HCT116 (cell line): ENCODE measurements at regions not wholly inside any gene's neighbourhood (a gene's known extent, or its start where the extent isn't known, plus 50 kb on each side); places are given as distances from the start of the nearest gene placed in this dataset.

Experiments
- ATAC-seq: fragments of 200-7000 bp; cut with Tn5 transposase; 2 replicates; pipeline ENCODE4 v1.9.1; 2020; ENCODE audit warnings: mild to moderate bottlenecking, moderate library complexity
- BruUV-seq: library from RNA; stranded (reverse); fragments of 400-500 nt; replicated peaks from 2 replicates; lab custom pipeline; 2021; lab: Mats Ljungman, UMichigan
- CTCF ChIA-PET: fragments of 300-600 bp; sonication (Branson Sonifier 250); formaldehyde crosslinking; loops from one replicate; lab custom pipeline; 2021; ENCODE audit warnings: antibody characterized with exemption; lab: Charles Lee
- POLR2A ChIA-PET: fragments of 300-600, 350-600 bp; sonication (Branson Sonifier 250); formaldehyde crosslinking; loops from one replicate; lab custom pipeline; 2021; ENCODE audit warnings: antibody characterized with exemption; lab: Charles Lee
- RAD21 ChIA-PET, 2 experiments: fragments of 300-600 bp; sonication (Branson Sonifier 250); formaldehyde crosslinking; loops; one replicate each; lab custom pipeline; 2023; ENCODE audit warnings: low total read pairs in 2 of 2; ENCODE audit not compliant: uncharacterized antibody in 2 of 2, unreplicated experiment in 2 of 2, low non-redundant PET in 1 of 2; lab: Charles Lee
- DNase-seq: peaks from one replicate; pipeline ENCODE4 v3.0.0-alpha.2; 2010; ENCODE audit warnings: low read depth, low spot score
- H2AFZ ChIP-seq: fragments of 200-600 bp; shearing (Covaris generic), sonication (generic); 2 replicates; pipeline ENCODE4 v1.6.1; 2017; ENCODE audit warnings: low read depth, mixed run types, mixed read lengths, antibody characterized with exemption, low read length; ENCODE audit not compliant: poor library complexity, severe bottlenecking
- H3K27ac ChIP-seq: 2 replicates; pipeline ENCODE4 v1.5.1; 2012; ENCODE audit warnings: low read depth, low read length
- H3K27me3 ChIP-seq: fragments of 200-600 bp; sonication (generic); 2 replicates; pipeline ENCODE4 v1.6.1; 2016; ENCODE audit warnings: mixed run types, low read length, mixed read lengths; ENCODE audit not compliant: insufficient read depth
- H3K36me3 ChIP-seq, 2 experiments: fragments of 200-500 bp in 1 of 2; fragments of 200-600 bp in 1 of 2; sonication (Bioruptor generic) in 1 of 2; sonication (generic) in 1 of 2; 2 replicates each; pipeline versions ENCODE4 v1.5.1 to v1.6.1; 2014 to 2016; ENCODE audit warnings: low read length in 2 of 2, inconsistent platforms in 1 of 2, mixed read lengths in 1 of 2, mixed run types in 1 of 2; ENCODE audit not compliant: insufficient read depth in 2 of 2, control insufficient read depth in 1 of 2
- H3K4me1 ChIP-seq, 2 experiments: fragments of 200-600 bp in 1 of 2; sonication (generic) in 1 of 2; 2 replicates each; pipeline versions ENCODE4 v1.5.1 to v1.6.1; 2012 to 2017; ENCODE audit warnings: low read length in 2 of 2, inconsistent platforms in 1 of 2, mild to moderate bottlenecking in 1 of 2, mixed read lengths in 1 of 2, mixed run types in 1 of 2, moderate library complexity in 1 of 2; ENCODE audit not compliant: insufficient read depth in 2 of 2, control insufficient read depth in 1 of 2
- H3K4me2 ChIP-seq: fragments of 200-600 bp; sonication (generic); 2 replicates; pipeline ENCODE4 v1.6.1; 2017; ENCODE audit warnings: mixed run types, low read length, mixed read lengths
- H3K4me3 ChIP-seq, 2 experiments: fragments of 200-600 bp in 1 of 2; sonication (generic) in 1 of 2; replicated peaks in 1 of 2; 2 replicates each; pipeline ENCODE4 v1.5.1; 2011 to 2016; ENCODE audit warnings: low read length in 2 of 2, control low read depth in 1 of 2, low read depth in 1 of 2, mild to moderate bottlenecking in 1 of 2, mixed read lengths in 1 of 2, mixed run types in 1 of 2
- H3K79me2 ChIP-seq: fragments of 200-600 bp; sonication (generic); 2 replicates; pipeline ENCODE4 v1.6.1; 2017; ENCODE audit warnings: mild to moderate bottlenecking, mixed run types, low read length, moderate library complexity, mixed read lengths; ENCODE audit not compliant: insufficient read depth
- H3K9ac ChIP-seq: fragments of 200-600 bp; sonication (generic); 2 replicates; pipeline ENCODE4 v1.6.1; 2016; ENCODE audit warnings: low read length, mixed read lengths
- H3K9me2 ChIP-seq: fragments of 200-600 bp; sonication (generic), shearing (Covaris generic); 2 replicates; pipeline ENCODE4 v1.6.1; 2017; ENCODE audit warnings: mixed run types, mild to moderate bottlenecking, moderate library complexity; ENCODE audit not compliant: insufficient read depth
- H3K9me3 ChIP-seq, 2 experiments: fragments of 200-500 bp in 1 of 2; fragments of 200-600 bp in 1 of 2; sonication (Bioruptor generic) in 1 of 2; sonication (generic) in 1 of 2; 2 replicates each; pipeline ENCODE4 v1.6.1; 2014 to 2017; ENCODE audit warnings: low read length in 2 of 2, mixed read lengths in 2 of 2, inconsistent platforms in 1 of 2, low read depth in 1 of 2, mild to moderate bottlenecking in 1 of 2, mixed run types in 1 of 2, moderate library complexity in 1 of 2; ENCODE audit not compliant: control insufficient read depth in 1 of 2, insufficient read depth in 1 of 2
- H4K20me1 ChIP-seq: fragments of 200-600 bp; sonication (generic), shearing (Covaris generic); 2 replicates; pipeline ENCODE4 v1.6.1; 2017; ENCODE audit warnings: mixed run types, mild to moderate bottlenecking, moderate library complexity; ENCODE audit not compliant: insufficient read depth
- ATF3 ChIP-seq: IDR thresholded peaks from 2 replicates; pipeline ENCODE4 v1.6.1; 2012
- CTCF ChIP-seq, 3 experiments: fragments of 200-600 bp in 1 of 3; sonication (generic) in 1 of 3; IDR thresholded peaks in 2 of 3; conservative IDR thresholded peaks in 1 of 3; 2 replicates each; pipeline ENCODE4 v1.5.1; 2012 to 2017; ENCODE audit warnings: low read depth in 2 of 3, low read length in 2 of 3, antibody characterized with exemption in 1 of 3, borderline replicate concordance in 1 of 3, control low read depth in 1 of 3, mild to moderate bottlenecking in 1 of 3, mixed read lengths in 1 of 3, mixed run types in 1 of 3, moderate library complexity in 1 of 3; ENCODE audit not compliant: insufficient read depth in 1 of 3
- EGR1 ChIP-seq: IDR thresholded peaks from 2 replicates; pipeline ENCODE4 v1.6.1; 2012; ENCODE audit warnings: low read depth
- JUND ChIP-seq: IDR thresholded peaks from 2 replicates; pipeline ENCODE4 v1.6.1; 2012
- MAX ChIP-seq: IDR thresholded peaks from 2 replicates; pipeline ENCODE4 v1.6.1; 2012
- RAD21 ChIP-seq: IDR thresholded peaks from 2 replicates; pipeline ENCODE4 v1.6.1; 2012; ENCODE audit warnings: low read depth, mild to moderate bottlenecking
- ZBTB33 ChIP-seq: IDR thresholded peaks from 2 replicates; pipeline ENCODE4 v1.6.1; 2011; ENCODE audit warnings: mild to moderate bottlenecking, low read length, moderate library complexity; ENCODE audit not compliant: insufficient replicate concordance; ENCODE audit errors: extremely low read depth
- intact Hi-C: fragments of 100-400 bp; cut with micrococcal nuclease; formaldehyde crosslinking; loops from 2 replicates; pipeline ENCODE4 v1.10.0; 2022

- no peaks in the 10 kb centered on the region for H3K4me1 ChIP-seq
- no peaks in the 10 kb centered on the region for H3K79me2 ChIP-seq
- intact Hi-C loops, result no loop called here
- no peaks in the 10 kb centered on the region for H4K20me1 ChIP-seq
- ChIA-PET POLR2A (no interaction called here), CTCF (no interaction called here), RAD21 (no interaction called here)
- ATAC-seq (no peak), DNase-seq (no peak)
- H3K27me3 ChIP-seq, result no peaks in the 10 kb centered on the region
- BruUV-seq, result no TSS peak
- no peaks in the 10 kb centered on the region for H3K9me2 ChIP-seq
- no peak overlapping the region for H3K27ac ChIP-seq
- H3K4me2 ChIP-seq, result no peak overlapping the region
- H3K9ac ChIP-seq, result no peak overlapping the region
- no peak overlapping the region for H2AFZ ChIP-seq
- H3K9me3 ChIP-seq, result peaks cover 0 to 3% of the 10 kb centered on the region in 2 experiments; a peak in 1 of 4 replicates
- TF ChIP-seq ZBTB33 (no peak), JUND (no peak), MAX (no peak), RAD21 (no peak), EGR1 (no peak), CTCF (IDR thresholded peaks at IDR 0.05 in 2 of 3, conservative IDR thresholded peaks at IDR 0.05 in 1 of 3; ENCODE audit: borderline replicate concordance in 1 of 3, insufficient read depth in 1 of 3, low read depth in 2 of 3, low read length in 2 of 3) (no peak), ATF3 (no peak)
- H3K4me3 ChIP-seq, result no peak overlapping the region
- H3K36me3 ChIP-seq, result no peaks in the 10 kb centered on the region
Measured at GRCh38 chr2:103145739-103146138, 383.9 kb downstream of the TMEM182 start.
